Adrenal gland (tissue), 5 donors: ENCODE measurements at regions not wholly inside any gene's neighbourhood (a gene's known extent, or its start where the extent isn't known, plus 50 kb on each side); places are given as distances from the start of the nearest gene placed in this dataset.

Experiments used
- POLR2A ChIP-seq, 2 donors: fragments of 450-650 bp; IDR thresholded peaks; one replicate each; pipeline ENCODE4 v1.6.1; 2017; ENCODE audit warnings: antibody characterized with exemption in 2 of 2, mild to moderate bottlenecking in 2 of 2, moderate library complexity in 1 of 2
- TF ChIP-seq, protein P1 (sequence below), 6 experiments: fragments of 450-650 bp in 4 of 6; fragments of 200-600 bp in 2 of 6; sonication (generic) in 1 of 6; IDR thresholded peaks; 1 replicate in 5 of 6; 2 replicates in 1 of 6; pipeline versions ENCODE4 v1.5.1 to v1.8.0; 2016 to 2021; ENCODE audit warnings: antibody characterized with exemption in 6 of 6, mild to moderate bottlenecking in 2 of 6, moderate library complexity in 1 of 6
- donor health status: DM: no; HTN: no; CAD: no.

DNA sequence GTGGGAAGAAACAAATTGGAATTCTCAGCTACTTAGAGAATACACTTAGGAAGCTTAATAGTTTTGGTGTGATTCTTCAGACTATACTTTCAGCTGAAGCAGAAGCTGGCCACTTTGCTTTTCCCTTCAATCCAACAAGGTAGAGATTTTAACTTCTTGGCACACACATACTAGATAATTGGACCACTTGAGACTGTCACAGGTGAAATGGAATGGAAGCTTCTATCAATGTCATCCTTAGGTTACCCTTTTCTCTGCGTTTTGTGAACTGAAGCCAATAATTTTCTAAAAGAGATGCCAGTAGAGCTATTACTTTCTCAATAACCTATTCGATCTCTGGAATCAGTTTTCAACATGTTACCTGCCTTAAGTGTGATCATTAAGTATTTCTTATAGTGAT lies 405.3 kb downstream of the PCDH20 start:
- TF ChIP-seq POLR2A (IDR thresholded peaks at IDR 0.05): no peak
- TF ChIP-seq, protein P1, sequence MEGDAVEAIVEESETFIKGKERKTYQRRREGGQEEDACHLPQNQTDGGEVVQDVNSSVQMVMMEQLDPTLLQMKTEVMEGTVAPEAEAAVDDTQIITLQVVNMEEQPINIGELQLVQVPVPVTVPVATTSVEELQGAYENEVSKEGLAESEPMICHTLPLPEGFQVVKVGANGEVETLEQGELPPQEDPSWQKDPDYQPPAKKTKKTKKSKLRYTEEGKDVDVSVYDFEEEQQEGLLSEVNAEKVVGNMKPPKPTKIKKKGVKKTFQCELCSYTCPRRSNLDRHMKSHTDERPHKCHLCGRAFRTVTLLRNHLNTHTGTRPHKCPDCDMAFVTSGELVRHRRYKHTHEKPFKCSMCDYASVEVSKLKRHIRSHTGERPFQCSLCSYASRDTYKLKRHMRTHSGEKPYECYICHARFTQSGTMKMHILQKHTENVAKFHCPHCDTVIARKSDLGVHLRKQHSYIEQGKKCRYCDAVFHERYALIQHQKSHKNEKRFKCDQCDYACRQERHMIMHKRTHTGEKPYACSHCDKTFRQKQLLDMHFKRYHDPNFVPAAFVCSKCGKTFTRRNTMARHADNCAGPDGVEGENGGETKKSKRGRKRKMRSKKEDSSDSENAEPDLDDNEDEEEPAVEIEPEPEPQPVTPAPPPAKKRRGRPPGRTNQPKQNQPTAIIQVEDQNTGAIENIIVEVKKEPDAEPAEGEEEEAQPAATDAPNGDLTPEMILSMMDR (IDR thresholded peaks at IDR 0.05): no peak
